ENCODE measurements at regions not wholly inside any gene's neighbourhood (a gene's known extent, or its start where the extent isn't known, plus 50 kb on each side); places are given as distances from the start of the nearest gene placed in this dataset.

- no peak overlapping the region for H2AFZ ChIP-seq (ENCODE audit: low read length)
- H3K4me2 ChIP-seq (ENCODE audit: low read depth, low read length) = no peak overlapping the region
- H3K36me3 ChIP-seq (replicated peaks; ENCODE audit: insufficient read depth, low read length) = no peaks in the 10 kb centered on the region
- DNase-seq = no peak
- no peaks in the 10 kb centered on the region for H4K20me1 ChIP-seq (ENCODE audit: insufficient read depth, low read length)
- no peak overlapping the region for H3K27ac ChIP-seq (ENCODE audit: low read length)
- no peaks in the 10 kb centered on the region for H3K4me1 ChIP-seq (ENCODE audit: low read length)
- TF ChIP-seq EZH2 (optimal IDR thresholded peaks at IDR 0.05; ENCODE audit: low read depth, low read length) (no peak), EZH2phosphoT487 (IDR thresholded peaks at IDR 0.05; ENCODE audit: low read length) (no peak), CTCF (IDR thresholded peaks at IDR 0.05; ENCODE audit: low read length) (no peak)
- no peak overlapping the region for H3K9ac ChIP-seq (ENCODE audit: low read length)
- H3K9me3 ChIP-seq (replicated peaks; ENCODE audit: insufficient read depth, low read length) = no peaks in the 10 kb centered on the region
- H3K27me3 ChIP-seq (replicated peaks; ENCODE audit: insufficient read depth, low read length) = no peaks in the 10 kb centered on the region
- H3K9me2 ChIP-seq (replicated peaks; ENCODE audit: insufficient read depth, low read length) = no peaks in the 10 kb centered on the region
- H3F3A ChIP-seq (ENCODE audit: insufficient read depth, low read length) = no peaks in the 10 kb centered on the region
- H3K79me2 ChIP-seq (ENCODE audit: low read length) = no peaks in the 10 kb centered on the region
- H3K4me3 ChIP-seq (ENCODE audit: low read length) = no peak overlapping the region
Measured at GRCh38 chr2:63675026-63675425, 86.3 kb downstream of the MDH1 start.

DNA sequence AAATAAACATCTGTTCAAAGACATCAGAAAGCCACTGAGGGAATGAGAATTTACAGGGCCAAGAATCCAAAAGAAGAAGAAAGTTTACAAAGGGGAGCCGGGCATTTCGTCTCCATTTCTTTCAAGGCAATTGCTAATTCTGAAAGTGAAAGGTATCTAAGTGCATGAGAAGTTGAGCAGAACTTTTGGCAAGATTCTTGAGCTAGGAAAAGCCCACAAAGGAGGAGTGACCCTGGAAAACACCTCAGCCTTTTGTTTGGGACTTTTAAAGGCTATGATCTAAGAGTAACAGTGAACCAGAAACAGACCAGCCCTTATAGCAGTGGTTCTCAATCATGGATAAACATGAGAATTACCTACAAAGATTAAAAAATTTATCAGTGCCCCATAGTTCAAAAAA, 87.4 kb downstream of the MDH1 start:
- no peak overlapping the region for H3K9ac ChIP-seq (ENCODE audit: low read length)
- H3K79me2 ChIP-seq (ENCODE audit: low read length) = no peaks in the 10 kb centered on the region
- no peaks in the 10 kb centered on the region for H3K27me3 ChIP-seq (replicated peaks; ENCODE audit: insufficient read depth, low read length)
- no peak overlapping the region for H3K4me2 ChIP-seq (ENCODE audit: low read depth, low read length)
- no peaks in the 10 kb centered on the region for H3K9me2 ChIP-seq (replicated peaks; ENCODE audit: insufficient read depth, low read length)
- no peaks in the 10 kb centered on the region for H3K9me3 ChIP-seq (replicated peaks; ENCODE audit: insufficient read depth, low read length)
- H3K4me3 ChIP-seq (ENCODE audit: low read length) = no peak overlapping the region
- H2AFZ ChIP-seq (ENCODE audit: low read length) = no peak overlapping the region
- no peaks in the 10 kb centered on the region for H3F3A ChIP-seq (ENCODE audit: insufficient read depth, low read length)
- H3K36me3 ChIP-seq (replicated peaks; ENCODE audit: insufficient read depth, low read length) = no peaks in the 10 kb centered on the region
- TF ChIP-seq EZH2phosphoT487 (IDR thresholded peaks at IDR 0.05; ENCODE audit: low read length) (no peak), EZH2 (optimal IDR thresholded peaks at IDR 0.05; ENCODE audit: low read depth, low read length) (no peak), CTCF (IDR thresholded peaks at IDR 0.05; ENCODE audit: low read length) (no peak)
- H3K4me1 ChIP-seq (ENCODE audit: low read length) = no peaks in the 10 kb centered on the region
- no peaks in the 10 kb centered on the region for H4K20me1 ChIP-seq (ENCODE audit: insufficient read depth, low read length)
- DNase-seq = no peak
- no peak overlapping the region for H3K27ac ChIP-seq (ENCODE audit: low read length)

- Histone ChIP-seq H3K9ac (ENCODE audit: low read length) (no peak overlapping the region), H3F3A (ENCODE audit: insufficient read depth, low read length) (no peaks in the 10 kb centered on the region), H3K27me3 (replicated peaks; ENCODE audit: insufficient read depth, low read length) (no peaks in the 10 kb centered on the region), H3K9me3 (replicated peaks; ENCODE audit: insufficient read depth, low read length) (no peaks in the 10 kb centered on the region), H3K27ac (ENCODE audit: low read length) (no peak overlapping the region), H3K4me2 (ENCODE audit: low read depth, low read length) (no peak overlapping the region), H3K4me1 (ENCODE audit: low read length) (no peaks in the 10 kb centered on the region), H3K79me2 (ENCODE audit: low read length) (no peaks in the 10 kb centered on the region), H2AFZ (ENCODE audit: low read length) (no peak overlapping the region), H3K36me3 (replicated peaks; ENCODE audit: insufficient read depth, low read length) (no peaks in the 10 kb centered on the region), H3K9me2 (replicated peaks; ENCODE audit: insufficient read depth, low read length) (no peaks in the 10 kb centered on the region), H4K20me1 (ENCODE audit: insufficient read depth, low read length) (no peaks in the 10 kb centered on the region), H3K4me3 (ENCODE audit: low read length) (no peak overlapping the region)
- DNase-seq = no peak
- TF ChIP-seq EZH2 (optimal IDR thresholded peaks at IDR 0.05; ENCODE audit: low read depth, low read length) (no peak), CTCF (IDR thresholded peaks at IDR 0.05; ENCODE audit: low read length) (no peak), EZH2phosphoT487 (IDR thresholded peaks at IDR 0.05; ENCODE audit: low read length) (no peak)
Measured at GRCh38 chr2:63678085-63678484, 89.3 kb downstream of the MDH1 start.
